ENCODE measurements at regions not wholly inside any gene's neighbourhood (a gene's known extent, or its start where the extent isn't known, plus 50 kb on each side); places are given as distances from the start of the nearest gene placed in this dataset.

DNA sequence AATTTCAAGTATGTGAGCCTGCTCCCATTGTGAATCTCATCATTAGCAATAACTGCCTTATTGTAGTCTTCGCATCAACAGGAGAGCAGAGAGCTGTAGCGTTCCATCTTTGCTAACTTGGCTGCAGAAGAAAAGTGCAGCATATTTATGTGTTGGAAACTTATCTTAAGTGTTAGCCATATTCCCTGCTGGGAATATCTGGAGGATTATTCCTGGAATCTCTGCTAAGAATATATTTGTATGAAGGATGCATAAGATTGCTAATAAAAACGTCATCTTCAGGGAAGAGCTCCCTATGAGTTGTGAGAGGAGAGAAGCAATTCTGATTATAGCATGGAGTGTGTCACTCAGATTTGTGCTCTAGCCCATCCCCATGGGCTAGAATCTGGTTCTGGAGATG is 115.1 kb upstream of the REG3G start:
- TF ChIP-seq, protein P1, sequence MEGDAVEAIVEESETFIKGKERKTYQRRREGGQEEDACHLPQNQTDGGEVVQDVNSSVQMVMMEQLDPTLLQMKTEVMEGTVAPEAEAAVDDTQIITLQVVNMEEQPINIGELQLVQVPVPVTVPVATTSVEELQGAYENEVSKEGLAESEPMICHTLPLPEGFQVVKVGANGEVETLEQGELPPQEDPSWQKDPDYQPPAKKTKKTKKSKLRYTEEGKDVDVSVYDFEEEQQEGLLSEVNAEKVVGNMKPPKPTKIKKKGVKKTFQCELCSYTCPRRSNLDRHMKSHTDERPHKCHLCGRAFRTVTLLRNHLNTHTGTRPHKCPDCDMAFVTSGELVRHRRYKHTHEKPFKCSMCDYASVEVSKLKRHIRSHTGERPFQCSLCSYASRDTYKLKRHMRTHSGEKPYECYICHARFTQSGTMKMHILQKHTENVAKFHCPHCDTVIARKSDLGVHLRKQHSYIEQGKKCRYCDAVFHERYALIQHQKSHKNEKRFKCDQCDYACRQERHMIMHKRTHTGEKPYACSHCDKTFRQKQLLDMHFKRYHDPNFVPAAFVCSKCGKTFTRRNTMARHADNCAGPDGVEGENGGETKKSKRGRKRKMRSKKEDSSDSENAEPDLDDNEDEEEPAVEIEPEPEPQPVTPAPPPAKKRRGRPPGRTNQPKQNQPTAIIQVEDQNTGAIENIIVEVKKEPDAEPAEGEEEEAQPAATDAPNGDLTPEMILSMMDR (conservative IDR thresholded peaks at IDR 0.05) = no peak
- no peak for TF ChIP-seq ZFX (IDR thresholded peaks at IDR 0.05)
